ENCODE measurements at regions not wholly inside any gene's neighbourhood (a gene's known extent, or its start where the extent isn't known, plus 50 kb on each side); places are given as distances from the start of the nearest gene placed in this dataset.

DNA sequence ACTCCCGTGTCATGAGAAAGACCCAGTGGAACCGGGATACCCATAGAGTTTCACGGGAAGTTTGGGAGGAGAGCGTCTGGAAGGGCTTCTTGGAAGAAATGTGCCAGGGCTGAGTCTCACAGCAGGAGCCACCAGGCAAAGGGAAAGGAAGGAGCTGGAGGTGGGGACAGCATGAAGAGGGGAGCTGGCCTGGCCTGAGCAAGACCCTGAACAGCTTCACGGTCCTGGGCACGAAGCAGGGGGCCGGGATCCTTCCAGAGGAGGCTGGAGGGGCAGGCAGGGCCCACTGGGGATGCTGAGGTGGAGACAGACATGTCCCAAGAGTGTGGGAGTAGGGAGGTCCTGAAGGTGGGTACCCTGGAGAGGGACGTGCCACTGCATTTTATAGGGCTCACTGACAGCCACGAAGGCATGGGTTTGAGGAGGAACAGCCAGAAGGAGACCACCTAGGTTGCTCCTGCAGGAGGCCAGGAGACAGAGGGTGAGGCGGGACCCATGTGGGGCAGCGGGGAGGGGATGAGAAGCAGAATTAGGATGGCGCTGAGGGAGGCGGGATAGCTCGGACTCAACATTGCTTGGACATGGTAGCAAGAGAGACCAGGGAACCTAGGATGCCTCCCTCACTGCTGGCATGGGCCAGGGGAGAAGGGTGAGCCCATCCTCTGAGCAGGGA, 168.1 kb upstream of the ID2 start:
- peaks cover 2% of the 10 kb centered on the region for H3K27me3 ChIP-seq (ENCODE audit: control insufficient read depth, insufficient read depth, low read length)
- peaks cover 3% of the 10 kb centered on the region for H3K4me1 ChIP-seq (ENCODE audit: control insufficient read depth, insufficient read depth, low read length)
- no peak overlapping the region for H3K9ac ChIP-seq (ENCODE audit: low read depth, low read length)
- H3K36me3 ChIP-seq (ENCODE audit: insufficient read depth, low read length), result no peaks in the 10 kb centered on the region
- no peaks in the 10 kb centered on the region for H3K9me3 ChIP-seq (replicated peaks; ENCODE audit: low read length)
- no peak overlapping the region for H3K4me3 ChIP-seq (ENCODE audit: low read length)
- H3K4me2 ChIP-seq (ENCODE audit: low read length), result no peak overlapping the region

DNA sequence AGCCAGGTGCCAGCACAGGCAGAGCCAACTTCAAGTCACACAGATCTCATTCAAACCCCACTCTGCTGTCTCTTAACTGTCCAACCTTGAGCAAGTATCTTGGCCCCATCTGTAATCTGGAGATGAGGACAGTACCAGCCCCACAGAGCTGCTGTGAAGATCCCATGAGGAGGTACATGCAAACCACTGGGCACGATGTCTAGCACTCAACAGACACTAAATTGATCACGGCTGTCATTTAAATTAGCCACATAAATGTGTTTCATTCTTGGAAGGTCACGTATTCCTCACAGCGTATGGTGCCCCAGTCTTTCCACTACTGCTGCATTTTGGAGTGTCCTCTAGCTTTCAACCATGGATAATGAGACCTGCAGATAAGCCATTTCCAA, 167.6 kb upstream of the ID2 start:
- H3K4me1 ChIP-seq (ENCODE audit: control insufficient read depth, insufficient read depth, low read length), result peaks cover 3% of the 10 kb centered on the region
- no peak overlapping the region for H3K9ac ChIP-seq (ENCODE audit: low read depth, low read length)
- H3K27me3 ChIP-seq (ENCODE audit: control insufficient read depth, insufficient read depth, low read length), result peaks cover 5% of the 10 kb centered on the region
- no peaks in the 10 kb centered on the region for H3K36me3 ChIP-seq (ENCODE audit: insufficient read depth, low read length)
- no peak overlapping the region for H3K4me3 ChIP-seq (ENCODE audit: low read length)
- H3K9me3 ChIP-seq (replicated peaks; ENCODE audit: low read length), result no peaks in the 10 kb centered on the region
- H3K4me2 ChIP-seq (ENCODE audit: low read length), result no peak overlapping the region

DNA sequence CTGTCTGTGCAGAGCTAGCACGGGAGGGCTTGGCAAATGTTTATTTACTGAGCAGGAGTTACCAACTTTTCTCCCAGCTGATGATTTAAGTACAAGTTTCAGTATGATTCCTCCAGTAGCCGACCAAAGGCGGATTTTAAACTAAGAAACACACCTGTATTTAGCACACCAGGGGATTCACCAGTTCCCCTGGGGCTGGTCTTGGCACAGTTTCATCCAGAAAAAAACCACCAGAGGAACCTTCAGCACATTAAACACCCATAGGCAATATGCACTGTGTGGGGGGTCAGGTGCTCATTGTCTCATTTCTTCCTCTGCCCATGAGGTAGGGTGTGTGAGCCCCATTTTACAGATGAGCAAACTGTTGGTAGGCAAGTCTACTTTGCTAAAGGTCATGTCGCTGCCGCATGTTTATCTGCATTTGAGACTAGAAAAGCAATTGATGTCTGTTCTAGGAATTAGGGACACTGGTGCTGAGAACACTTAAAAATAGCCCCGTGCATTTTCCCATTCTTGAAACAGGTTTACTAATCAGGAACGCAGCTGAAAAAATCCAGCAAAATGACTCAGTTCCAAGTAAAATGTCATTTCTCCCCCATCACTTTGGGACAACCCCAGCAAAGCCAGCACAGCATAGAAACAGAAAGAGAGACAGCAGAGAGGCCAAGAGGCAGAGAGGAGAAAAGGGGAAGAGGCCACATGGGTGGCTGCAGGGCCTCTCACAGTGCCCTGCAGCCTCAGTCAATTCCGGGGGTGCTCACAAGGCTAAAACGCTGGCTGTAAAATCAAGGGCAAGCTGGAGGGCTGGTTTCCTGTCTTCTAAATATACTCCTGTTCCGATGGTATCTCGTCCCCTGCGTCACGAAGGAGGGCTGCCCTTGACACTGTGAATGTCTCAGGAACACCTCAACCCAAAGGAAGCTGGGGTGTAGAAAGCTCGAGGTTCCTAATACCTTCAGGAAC, 166.8 kb upstream of the ID2 start:
- H3K36me3 ChIP-seq (ENCODE audit: insufficient read depth, low read length), result no peaks in the 10 kb centered on the region
- peaks cover 5% of the 10 kb centered on the region for H3K27me3 ChIP-seq (ENCODE audit: control insufficient read depth, insufficient read depth, low read length)
- peaks cover 3% of the 10 kb centered on the region for H3K4me1 ChIP-seq (ENCODE audit: control insufficient read depth, insufficient read depth, low read length)
- H3K4me3 ChIP-seq (ENCODE audit: low read length), result no peak overlapping the region
- H3K4me2 ChIP-seq (ENCODE audit: low read length), result no peak overlapping the region
- H3K9me3 ChIP-seq (replicated peaks; ENCODE audit: low read length), result no peaks in the 10 kb centered on the region
- no peak overlapping the region for H3K9ac ChIP-seq (ENCODE audit: low read depth, low read length)

DNA sequence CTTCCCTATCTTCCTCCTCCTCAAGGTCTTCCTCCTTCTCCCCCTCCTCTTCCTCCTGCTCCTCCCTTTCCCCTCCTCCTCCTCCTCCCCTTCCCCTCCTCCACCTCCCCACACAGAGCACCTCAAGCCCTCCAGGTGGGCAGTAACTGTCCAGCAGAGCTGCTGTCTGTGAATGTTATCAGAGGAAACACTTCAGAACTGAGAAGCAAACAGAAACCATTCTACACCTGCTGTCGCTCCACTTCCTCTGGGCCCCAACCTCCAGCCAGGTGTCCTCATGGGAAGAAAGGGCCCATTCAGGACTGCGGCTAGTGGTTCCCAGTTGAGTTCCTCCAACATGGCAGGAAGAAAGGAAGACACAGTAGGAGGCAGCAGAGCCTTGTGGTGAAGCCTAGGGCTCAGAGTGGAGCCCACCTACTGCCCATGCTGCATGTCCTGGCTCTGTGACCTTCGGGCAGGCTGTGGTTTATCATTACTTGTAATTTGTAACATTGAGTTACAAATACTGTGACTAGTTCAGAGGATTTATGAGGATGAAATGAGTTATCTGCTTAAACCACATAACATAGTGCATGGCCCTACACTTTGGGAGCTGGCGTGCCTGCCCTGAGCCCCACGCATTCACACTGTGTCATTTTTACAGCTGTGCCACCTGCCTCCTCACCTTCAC, 165.9 kb upstream of the ID2 start:
- no peak overlapping the region for H3K4me2 ChIP-seq (ENCODE audit: low read length)
- H3K27me3 ChIP-seq (ENCODE audit: control insufficient read depth, insufficient read depth, low read length), result peaks cover 11% of the 10 kb centered on the region
- H3K4me3 ChIP-seq (ENCODE audit: low read length), result no peak overlapping the region
- peaks cover 3% of the 10 kb centered on the region for H3K4me1 ChIP-seq (ENCODE audit: control insufficient read depth, insufficient read depth, low read length)
- H3K36me3 ChIP-seq (ENCODE audit: insufficient read depth, low read length), result no peaks in the 10 kb centered on the region
- no peak overlapping the region for H3K9ac ChIP-seq (ENCODE audit: low read depth, low read length)
- H3K9me3 ChIP-seq (replicated peaks; ENCODE audit: low read length), result no peaks in the 10 kb centered on the region

DNA sequence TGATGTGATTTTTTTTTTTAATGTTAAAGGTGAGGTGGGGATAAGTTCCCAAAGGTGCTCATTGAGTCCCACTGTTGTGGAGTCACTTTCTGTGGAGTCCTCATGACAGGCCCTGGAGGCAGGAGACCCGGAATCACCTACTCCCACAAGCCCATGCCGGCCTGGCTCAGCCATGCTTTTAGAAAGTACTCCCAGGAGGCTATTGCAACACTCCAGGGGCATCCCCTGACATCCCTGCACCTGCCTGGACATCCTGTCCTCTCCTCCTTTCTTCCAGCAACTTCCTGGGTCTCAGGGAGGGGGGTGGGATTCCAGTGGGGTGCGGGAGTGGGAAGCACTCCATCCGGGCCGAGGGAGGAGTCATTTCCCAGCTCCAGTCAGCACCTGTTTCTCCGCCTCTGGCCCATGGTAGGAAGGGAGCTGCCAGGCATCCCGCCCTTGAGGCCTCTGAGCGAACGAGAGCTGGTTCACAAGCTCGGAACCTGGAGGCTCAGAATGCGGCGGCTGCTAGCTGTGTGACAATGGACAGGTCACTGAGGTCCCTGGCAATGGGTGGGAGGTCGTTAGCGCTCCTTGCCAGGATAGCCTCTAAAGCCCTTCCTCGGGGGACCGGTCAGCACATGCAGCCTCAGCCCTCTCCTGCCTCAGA, 163.9 kb upstream of the ID2 start:
- H3K36me3 ChIP-seq (ENCODE audit: insufficient read depth, low read length), result no peaks in the 10 kb centered on the region
- H3K27me3 ChIP-seq (ENCODE audit: control insufficient read depth, insufficient read depth, low read length), result peaks cover 16% of the 10 kb centered on the region
- no peak overlapping the region for H3K9ac ChIP-seq (ENCODE audit: low read depth, low read length)
- no peak overlapping the region for H3K4me2 ChIP-seq (ENCODE audit: low read length)
- no peak overlapping the region for H3K4me3 ChIP-seq (ENCODE audit: low read length)
- no peaks in the 10 kb centered on the region for H3K9me3 ChIP-seq (replicated peaks; ENCODE audit: low read length)
- no peaks in the 10 kb centered on the region for H3K4me1 ChIP-seq (ENCODE audit: control insufficient read depth, insufficient read depth, low read length)

DNA sequence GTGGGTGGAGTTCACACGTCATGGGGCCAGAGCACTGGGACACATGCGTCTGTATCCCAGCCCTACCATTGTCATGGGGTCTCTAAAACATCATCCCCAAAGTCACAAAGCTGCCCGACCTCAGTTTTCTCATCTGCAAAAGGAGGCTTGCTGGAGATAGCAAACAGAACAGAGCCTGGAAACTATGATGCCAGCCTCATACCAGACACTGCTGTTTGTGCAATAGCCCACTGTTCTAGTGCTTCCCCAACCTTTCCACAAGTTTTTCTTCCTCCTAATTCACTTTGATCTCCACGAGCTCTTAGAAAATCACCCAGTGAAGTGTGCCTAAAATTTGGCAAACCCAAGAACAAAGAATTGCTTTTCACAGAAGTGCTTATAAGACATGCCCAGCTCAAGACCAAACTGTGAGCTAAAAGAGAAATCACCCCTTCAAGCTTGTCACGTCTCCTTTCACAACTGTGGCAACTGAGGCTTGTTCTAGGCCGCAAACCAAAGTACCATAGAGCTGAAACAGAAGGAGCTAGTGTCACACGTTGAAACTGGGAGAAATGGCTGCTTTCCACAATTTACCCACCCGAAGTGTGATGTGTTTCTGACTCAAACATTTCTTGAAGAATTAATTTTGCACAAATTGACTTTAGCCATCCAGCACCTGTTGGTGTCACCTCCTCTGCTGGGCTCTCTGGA, 162.7 kb upstream of the ID2 start:
- no peak overlapping the region for H3K4me2 ChIP-seq (ENCODE audit: low read length)
- H3K36me3 ChIP-seq (ENCODE audit: insufficient read depth, low read length), result no peaks in the 10 kb centered on the region
- H3K9me3 ChIP-seq (replicated peaks; ENCODE audit: low read length), result no peaks in the 10 kb centered on the region
- no peaks in the 10 kb centered on the region for H3K4me1 ChIP-seq (ENCODE audit: control insufficient read depth, insufficient read depth, low read length)
- peaks cover 19% of the 10 kb centered on the region for H3K27me3 ChIP-seq (ENCODE audit: control insufficient read depth, insufficient read depth, low read length)
- H3K9ac ChIP-seq (ENCODE audit: low read depth, low read length), result no peak overlapping the region
- no peak overlapping the region for H3K4me3 ChIP-seq (ENCODE audit: low read length)

DNA sequence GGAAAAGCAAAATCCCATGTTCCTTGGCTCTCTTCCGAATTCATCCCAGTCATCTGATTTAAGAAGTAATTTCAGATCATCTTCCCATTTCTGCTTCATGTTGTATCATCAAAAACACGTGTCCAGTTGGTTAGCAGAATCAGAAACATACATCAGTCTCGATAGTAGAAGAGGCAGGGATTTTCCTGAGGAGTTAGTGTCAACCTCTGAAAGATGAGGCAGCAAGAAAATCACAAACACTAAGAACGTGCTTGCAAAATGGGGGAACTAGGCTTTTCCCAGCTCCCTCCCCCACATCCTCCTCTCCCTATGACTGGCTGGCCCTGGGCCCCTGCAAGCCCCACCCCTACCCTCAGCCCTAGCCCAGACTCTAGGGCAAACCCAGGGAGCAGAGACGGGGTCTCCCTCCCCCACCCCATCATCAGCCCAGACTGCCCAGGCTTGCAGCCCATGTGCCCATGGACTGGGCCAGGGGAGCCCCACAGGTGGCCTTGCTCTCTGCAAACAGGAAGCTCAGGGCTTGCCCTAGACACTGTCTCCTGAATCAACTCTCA, 161.0 kb upstream of the ID2 start:
- Histone ChIP-seq H3K9me3 (replicated peaks; ENCODE audit: low read length) (no peaks in the 10 kb centered on the region), H3K4me2 (ENCODE audit: low read length) (no peak overlapping the region), H3K27me3 (ENCODE audit: control insufficient read depth, insufficient read depth, low read length) (peaks cover 19% of the 10 kb centered on the region), H3K4me3 (ENCODE audit: low read length) (no peak overlapping the region), H3K4me1 (ENCODE audit: control insufficient read depth, insufficient read depth, low read length) (peaks cover 3% of the 10 kb centered on the region), H3K9ac (ENCODE audit: low read depth, low read length) (no peak overlapping the region), H3K36me3 (ENCODE audit: insufficient read depth, low read length) (no peaks in the 10 kb centered on the region)

DNA sequence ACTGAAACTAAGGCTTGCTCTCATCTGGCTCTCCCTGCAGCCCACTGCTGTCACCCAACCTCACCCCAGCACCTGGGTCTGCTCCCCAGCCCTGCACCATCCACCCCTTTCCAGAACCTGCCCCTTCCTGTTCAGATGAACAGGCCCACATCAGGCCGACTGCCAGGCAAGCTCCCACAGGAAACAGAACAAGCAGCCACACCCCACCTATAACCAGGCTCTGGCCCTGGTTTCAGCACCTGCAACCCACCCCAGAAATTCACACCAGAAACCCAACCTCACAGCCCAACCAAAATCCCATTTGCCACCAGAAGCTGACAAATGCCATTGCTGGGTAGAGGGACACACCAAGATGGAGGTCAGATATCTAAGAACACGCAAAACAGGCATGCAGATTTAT, 159.2 kb upstream of the ID2 start:
- Histone ChIP-seq H3K4me3 (ENCODE audit: low read length) (no peak overlapping the region), H3K36me3 (ENCODE audit: insufficient read depth, low read length) (no peaks in the 10 kb centered on the region), H3K4me2 (ENCODE audit: low read length) (no peak overlapping the region), H3K9ac (ENCODE audit: low read depth, low read length) (no peak overlapping the region), H3K9me3 (replicated peaks; ENCODE audit: low read length) (no peaks in the 10 kb centered on the region), H3K4me1 (ENCODE audit: control insufficient read depth, insufficient read depth, low read length) (peaks cover 3% of the 10 kb centered on the region), H3K27me3 (ENCODE audit: control insufficient read depth, insufficient read depth, low read length) (peaks cover 23% of the 10 kb centered on the region)

DNA sequence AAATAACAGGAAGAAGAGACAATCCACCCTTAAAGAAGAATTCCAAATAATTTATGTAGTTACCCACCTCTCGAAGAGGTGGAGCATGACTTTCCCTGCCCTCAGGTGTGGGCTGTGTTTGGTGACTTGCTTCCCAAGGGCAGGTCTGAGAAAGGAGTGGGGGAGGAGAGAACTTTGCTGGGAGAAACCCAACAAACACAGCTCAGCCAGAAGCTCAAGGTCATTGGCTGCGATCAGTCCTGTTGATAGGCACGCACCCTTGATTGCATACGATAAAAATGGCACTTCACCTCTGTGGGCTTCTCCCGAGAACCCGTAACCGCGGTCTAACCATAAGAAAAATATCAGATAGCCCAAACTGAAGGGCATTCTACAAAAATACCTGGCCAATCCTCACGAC, 157.5 kb upstream of the ID2 start:
- Histone ChIP-seq H3K27me3 (ENCODE audit: control insufficient read depth, insufficient read depth, low read length) (peaks cover 20% of the 10 kb centered on the region), H3K9ac (ENCODE audit: low read depth, low read length) (no peak overlapping the region), H3K4me3 (ENCODE audit: low read length) (no peak overlapping the region), H3K36me3 (ENCODE audit: insufficient read depth, low read length) (no peaks in the 10 kb centered on the region), H3K4me1 (ENCODE audit: control insufficient read depth, insufficient read depth, low read length) (peaks cover 3% of the 10 kb centered on the region), H3K9me3 (replicated peaks; ENCODE audit: low read length) (no peaks in the 10 kb centered on the region), H3K4me2 (ENCODE audit: low read length) (no peak overlapping the region)

DNA sequence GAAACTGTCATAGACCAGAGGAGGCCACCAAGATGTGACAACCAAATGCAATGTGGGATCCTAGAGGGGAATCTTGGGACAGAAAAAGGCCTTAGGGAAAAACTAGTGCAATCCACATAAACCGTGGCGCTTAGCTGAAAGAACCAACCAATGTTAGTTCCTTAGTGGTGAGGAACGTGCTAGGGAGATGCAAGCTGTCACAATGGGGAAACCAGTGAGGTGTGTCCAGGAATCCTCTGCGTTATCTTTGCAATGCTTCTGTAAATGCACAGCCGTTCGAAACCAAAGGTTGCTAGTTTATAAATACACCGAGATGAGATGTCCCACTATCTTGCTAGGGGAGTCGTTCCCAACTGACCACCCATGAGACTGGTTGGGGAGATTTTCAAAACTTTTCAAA, 157.0 kb upstream of the ID2 start:
- H3K27me3 ChIP-seq (ENCODE audit: control insufficient read depth, insufficient read depth, low read length), result peaks cover 20% of the 10 kb centered on the region
- H3K4me2 ChIP-seq (ENCODE audit: low read length), result no peak overlapping the region
- H3K36me3 ChIP-seq (ENCODE audit: insufficient read depth, low read length), result no peaks in the 10 kb centered on the region
- H3K4me1 ChIP-seq (ENCODE audit: control insufficient read depth, insufficient read depth, low read length), result peaks cover 3% of the 10 kb centered on the region
- no peaks in the 10 kb centered on the region for H3K9me3 ChIP-seq (replicated peaks; ENCODE audit: low read length)
- H3K4me3 ChIP-seq (ENCODE audit: low read length), result no peak overlapping the region
- no peak overlapping the region for H3K9ac ChIP-seq (ENCODE audit: low read depth, low read length)

Measured in skeletal muscle satellite cell (primary cell).